OCI-LY3 (cell line): ENCODE measurements at regions not wholly inside any gene's neighbourhood (a gene's known extent, or its start where the extent isn't known, plus 50 kb on each side); places are given as distances from the start of the nearest gene placed in this dataset.

ENCODE experiments used
- CTCF ChIP-seq: fragments of 200-600, 300-600 bp; sonication (generic); IDR thresholded peaks from 2 replicates; pipeline ENCODE4 v1.5.1; 2014; ENCODE audit warnings: antibody characterized with exemption, low read length, low read depth
- EZH2phosphoT487 ChIP-seq: fragments of 200-600 bp; shearing (Covaris generic); IDR thresholded peaks from 2 replicates; pipeline ENCODE4 v1.6.1; 2018; ENCODE audit warnings: antibody characterized with exemption, mixed run types, low read depth

- TF ChIP-seq CTCF (no peak), EZH2phosphoT487 (no peak)
Observed at GRCh38 chr5:57725658-57726504, 243.3 kb upstream of the ACTBL2 start.
